ENCODE measurements at regions not wholly inside any gene's neighbourhood (a gene's known extent, or its start where the extent isn't known, plus 50 kb on each side); places are given as distances from the start of the nearest gene placed in this dataset.

DNA sequence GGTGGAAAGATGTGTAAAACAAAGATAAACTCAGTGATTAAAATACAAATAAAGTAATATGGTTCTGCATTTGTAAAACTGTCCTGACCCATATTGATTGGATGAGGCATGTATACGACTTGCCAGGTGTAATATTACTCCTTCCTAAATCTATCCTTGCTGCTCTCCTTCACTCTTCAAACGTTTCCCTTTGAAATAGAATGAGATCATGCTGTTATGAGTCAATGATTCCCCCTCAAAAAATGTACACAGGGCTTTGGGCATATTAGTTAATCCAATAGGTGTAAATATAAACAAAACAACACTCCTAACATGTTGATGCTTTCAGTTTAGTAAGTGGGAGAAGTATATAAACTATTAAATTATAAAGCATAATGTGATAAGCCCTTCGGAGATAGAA is 117.4 kb upstream of the GPM6A start:
- no peak for DNase-seq (ENCODE audit: low read depth in 2 of 2)
- H3K4me3 ChIP-seq (replicated peaks in 1 of 2; ENCODE audit: low read depth in 2 of 2, low read length in 2 of 2), result no peak overlapping the region
- TF ChIP-seq, protein P1, sequence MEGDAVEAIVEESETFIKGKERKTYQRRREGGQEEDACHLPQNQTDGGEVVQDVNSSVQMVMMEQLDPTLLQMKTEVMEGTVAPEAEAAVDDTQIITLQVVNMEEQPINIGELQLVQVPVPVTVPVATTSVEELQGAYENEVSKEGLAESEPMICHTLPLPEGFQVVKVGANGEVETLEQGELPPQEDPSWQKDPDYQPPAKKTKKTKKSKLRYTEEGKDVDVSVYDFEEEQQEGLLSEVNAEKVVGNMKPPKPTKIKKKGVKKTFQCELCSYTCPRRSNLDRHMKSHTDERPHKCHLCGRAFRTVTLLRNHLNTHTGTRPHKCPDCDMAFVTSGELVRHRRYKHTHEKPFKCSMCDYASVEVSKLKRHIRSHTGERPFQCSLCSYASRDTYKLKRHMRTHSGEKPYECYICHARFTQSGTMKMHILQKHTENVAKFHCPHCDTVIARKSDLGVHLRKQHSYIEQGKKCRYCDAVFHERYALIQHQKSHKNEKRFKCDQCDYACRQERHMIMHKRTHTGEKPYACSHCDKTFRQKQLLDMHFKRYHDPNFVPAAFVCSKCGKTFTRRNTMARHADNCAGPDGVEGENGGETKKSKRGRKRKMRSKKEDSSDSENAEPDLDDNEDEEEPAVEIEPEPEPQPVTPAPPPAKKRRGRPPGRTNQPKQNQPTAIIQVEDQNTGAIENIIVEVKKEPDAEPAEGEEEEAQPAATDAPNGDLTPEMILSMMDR (IDR thresholded peaks at IDR 0.05; ENCODE audit: low read depth, low read length), result no peak

GRCh38 chr4:175929932-175930331 is 117.9 kb upstream of the GPM6A start:
- TF ChIP-seq, protein P1 (IDR thresholded peaks at IDR 0.05; ENCODE audit: low read depth, low read length), result no peak
- H3K4me3 ChIP-seq (replicated peaks in 1 of 2; ENCODE audit: low read depth in 2 of 2, low read length in 2 of 2), result no peak overlapping the region
- DNase-seq (ENCODE audit: low read depth in 2 of 2), result no peak

DNA sequence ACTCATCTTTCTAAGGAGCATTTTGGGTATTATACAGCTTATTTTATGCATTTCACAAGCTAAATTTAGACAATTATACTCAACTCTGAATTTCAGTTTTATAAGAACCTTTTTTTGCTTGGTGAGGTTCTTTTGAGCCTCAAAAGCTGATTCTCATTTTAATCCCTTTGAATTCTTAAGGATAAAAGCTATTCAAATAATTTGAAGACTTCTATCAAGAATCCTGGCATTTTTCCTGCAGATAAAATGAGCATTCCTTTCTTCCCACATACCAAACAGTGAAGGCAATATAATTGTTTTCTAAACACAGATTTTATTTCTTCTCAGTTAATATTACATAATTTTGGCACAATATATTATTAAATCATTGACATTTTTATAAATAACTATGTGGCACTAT is 118.4 kb upstream of the GPM6A start:
- TF ChIP-seq, protein P1 (IDR thresholded peaks at IDR 0.05; ENCODE audit: low read depth, low read length), result no peak
- DNase-seq (ENCODE audit: low read depth in 2 of 2), result no peak
- no peak overlapping the region for H3K4me3 ChIP-seq (replicated peaks in 1 of 2; ENCODE audit: low read depth in 2 of 2, low read length in 2 of 2)

GRCh38 chr4:175932116-175932515 is 120.1 kb upstream of the GPM6A start:
- H3K4me3 ChIP-seq (replicated peaks in 1 of 2; ENCODE audit: low read depth in 2 of 2, low read length in 2 of 2), result no peak overlapping the region
- DNase-seq (ENCODE audit: low read depth in 2 of 2), result no peak
- TF ChIP-seq, protein P1 (IDR thresholded peaks at IDR 0.05; ENCODE audit: low read depth, low read length), result no peak

GRCh38 chr4:175934506-175934905 is 122.4 kb upstream of the GPM6A start:
- no peak overlapping the region for H3K4me3 ChIP-seq (replicated peaks in 1 of 2; ENCODE audit: low read depth in 2 of 2, low read length in 2 of 2)
- TF ChIP-seq, protein P1 (IDR thresholded peaks at IDR 0.05; ENCODE audit: low read depth, low read length), result no peak
- no peak for DNase-seq (ENCODE audit: low read depth in 2 of 2)

- TF ChIP-seq, protein P1 (IDR thresholded peaks at IDR 0.05; ENCODE audit: low read depth, low read length), result no peak
- no peak overlapping the region for H3K4me3 ChIP-seq (replicated peaks in 1 of 2; ENCODE audit: low read depth in 2 of 2, low read length in 2 of 2)
- no peak for DNase-seq (ENCODE audit: low read depth in 2 of 2)
Measured at GRCh38 chr4:175935016-175935661, 123.1 kb upstream of the GPM6A start.

Data from cardiac fibroblast (primary cell).